MV-4-11 (cell line): ENCODE measurements at regions not wholly inside any gene's neighbourhood (a gene's known extent, or its start where the extent isn't known, plus 50 kb on each side); places are given as distances from the start of the nearest gene placed in this dataset.
"Not testable (repeated sequence)": the region's sequence is repeated elsewhere in the genome, so short reads cannot be mapped to it uniquely, and the experiment has no call there.

Experiments
- DNase-seq: peaks from one replicate; lab custom pipeline; 2025; lab: John Stamatoyannopoulos, UW

GRCh38 chr4:186979961-186980745, 256.5 kb upstream of the FAT1 start:
- DNase-seq = peak; percentile 93

GRCh38 chr4:186981161-186981560, 257.5 kb upstream of the FAT1 start:
- DNase-seq = no peak

DNA sequence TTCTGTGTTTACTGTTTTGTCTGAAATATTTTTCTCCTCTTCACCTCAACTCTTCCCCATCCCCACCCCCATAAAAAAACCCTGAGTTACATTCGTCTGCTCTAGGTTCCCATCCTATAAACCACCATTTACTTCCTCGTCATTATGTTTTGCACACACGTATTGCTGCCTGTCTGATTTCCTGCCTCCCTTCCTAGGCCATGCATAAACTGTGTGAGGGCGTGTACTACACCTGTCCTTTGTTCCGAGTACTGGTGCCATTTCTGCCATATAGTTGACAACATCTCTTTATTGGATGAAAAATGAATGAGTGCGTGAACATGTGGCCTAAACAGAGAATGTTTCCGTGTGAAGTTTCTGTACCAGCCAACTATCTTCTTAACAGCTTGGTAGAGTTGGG, 258.5 kb upstream of the FAT1 start:
- DNase-seq = no peak

DNA sequence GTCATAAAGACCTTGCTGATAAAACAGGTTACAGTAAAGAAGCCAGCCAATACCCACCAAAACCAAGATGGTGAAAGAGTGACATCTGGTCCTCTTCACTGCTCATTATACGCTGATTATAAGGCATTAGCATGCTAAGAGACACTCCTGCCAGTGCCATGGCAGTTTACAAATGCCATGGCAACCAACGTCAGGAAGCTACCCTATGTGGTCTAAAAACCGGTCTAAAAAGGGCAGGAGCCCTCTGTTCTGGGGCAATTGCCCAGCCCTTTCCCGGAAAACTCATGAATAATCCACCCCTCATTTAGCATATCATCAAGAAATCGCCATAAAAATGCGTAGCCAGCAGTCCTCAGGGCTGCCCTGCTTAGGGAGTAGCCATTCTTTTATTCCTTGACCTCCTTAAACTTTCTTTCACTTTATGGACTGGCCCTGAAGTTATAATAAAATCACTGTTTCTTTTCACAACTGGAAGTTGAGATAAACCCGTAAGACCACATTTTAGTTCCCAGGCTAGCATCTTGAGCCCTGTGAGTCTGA, 260.5 kb upstream of the FAT1 start:
- DNase-seq = no peak

DNA sequence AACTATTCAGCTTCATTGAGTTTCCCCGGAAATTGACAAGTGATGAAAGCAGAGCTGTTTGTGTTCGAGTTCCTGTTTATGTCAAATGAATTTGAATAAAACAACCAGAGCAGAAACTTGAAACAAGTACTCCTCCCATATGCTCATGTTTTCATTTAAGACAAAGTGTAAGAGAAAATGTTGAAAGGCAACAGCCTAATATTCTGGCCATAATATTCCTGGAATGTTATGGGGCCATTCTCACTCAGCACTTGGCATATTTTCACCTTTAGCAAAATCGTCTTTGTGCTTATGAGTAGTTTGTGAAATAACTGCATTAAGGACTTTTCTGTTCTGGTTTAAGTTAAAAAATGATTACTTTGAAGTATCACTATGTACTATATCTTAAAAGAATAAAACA, 276.0 kb upstream of the FAT1 start:
- DNase-seq = no peak

DNA sequence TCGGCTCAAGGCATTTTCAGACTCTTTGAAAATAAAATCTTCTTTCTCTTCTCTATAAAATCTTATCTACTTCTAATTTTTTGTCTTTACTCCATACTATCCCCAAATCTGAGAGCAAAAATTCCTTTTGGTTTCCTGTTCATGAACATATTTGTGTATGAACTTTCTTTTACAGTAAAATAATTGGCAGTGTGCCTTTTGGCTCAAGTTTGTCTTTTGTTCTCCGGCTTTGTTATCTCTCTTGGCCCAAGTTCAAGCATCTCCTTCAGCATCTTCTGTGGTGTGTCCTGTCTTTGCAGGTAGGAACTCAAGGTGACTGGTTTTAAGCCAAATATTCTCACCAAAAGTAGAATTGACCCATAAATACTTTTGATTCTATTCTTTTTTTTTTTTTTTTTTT, 276.6 kb upstream of the FAT1 start:
- no peak for DNase-seq

GRCh38 chr4:187002133-187002532, 278.5 kb upstream of the FAT1 start:
- not testable (repeated sequence) for DNase-seq

DNA sequence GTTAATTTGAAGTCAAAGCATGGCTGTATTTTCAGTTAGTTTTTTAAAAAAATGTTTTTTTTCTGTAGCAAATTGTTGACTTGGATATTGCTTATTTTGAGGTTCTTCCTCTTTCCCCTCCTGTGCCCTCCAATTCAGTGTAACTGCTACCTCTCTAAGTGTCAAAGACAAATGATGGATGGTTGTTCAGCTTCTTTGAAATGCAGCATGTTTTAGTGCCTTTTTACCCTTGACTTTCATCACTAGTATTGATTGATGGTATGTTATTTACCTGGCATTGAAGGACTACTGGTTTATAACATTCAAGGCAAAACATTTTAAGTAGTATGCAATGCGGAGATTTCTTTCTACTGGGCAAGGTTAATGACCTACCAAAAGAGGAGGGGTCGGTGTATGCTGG, 281.0 kb upstream of the FAT1 start:
- DNase-seq = no peak

GRCh38 chr4:187006189-187006618, 282.5 kb upstream of the FAT1 start:
- no peak for DNase-seq

DNA sequence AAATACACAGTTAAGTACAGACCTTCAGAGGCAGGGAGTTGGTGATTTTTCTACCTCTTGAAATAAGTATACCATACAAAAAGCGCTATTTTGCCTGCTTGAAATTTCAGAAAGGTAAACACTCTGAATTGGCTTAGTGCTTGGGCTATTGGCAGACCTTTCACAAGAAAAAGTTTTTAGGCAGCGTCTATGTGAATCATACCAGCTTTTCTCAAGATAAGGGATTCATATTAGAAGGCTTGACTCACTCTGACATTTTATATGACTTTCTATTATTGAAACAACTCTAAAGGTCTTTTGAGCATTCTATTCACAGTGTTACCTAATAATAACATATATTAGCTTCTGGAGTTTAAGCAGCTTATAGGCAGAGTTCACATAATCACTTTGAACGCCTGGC, 286.4 kb upstream of the FAT1 start:
- DNase-seq = no peak

DNA sequence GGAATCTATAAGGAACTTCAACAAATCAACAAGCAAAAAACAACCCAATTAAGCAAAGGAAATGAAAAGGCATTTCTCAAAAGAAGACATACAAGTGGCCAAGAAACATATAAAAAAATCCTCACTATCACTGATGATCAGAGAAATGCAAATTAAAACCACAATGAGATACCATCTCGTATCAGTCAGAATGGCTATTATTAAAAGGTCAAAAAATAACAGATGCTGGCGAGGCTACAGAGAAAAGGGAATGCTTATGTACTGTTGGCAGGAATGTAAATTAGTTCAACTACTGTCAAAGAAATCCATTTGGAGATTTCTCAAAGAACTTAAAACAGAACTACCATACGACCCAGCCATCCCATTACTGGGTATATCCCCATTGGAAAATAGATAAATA, 292.4 kb upstream of the FAT1 start:
- DNase-seq = no peak

GRCh38 chr4:187017147-187017546, 293.5 kb upstream of the FAT1 start:
- DNase-seq = no peak

DNA sequence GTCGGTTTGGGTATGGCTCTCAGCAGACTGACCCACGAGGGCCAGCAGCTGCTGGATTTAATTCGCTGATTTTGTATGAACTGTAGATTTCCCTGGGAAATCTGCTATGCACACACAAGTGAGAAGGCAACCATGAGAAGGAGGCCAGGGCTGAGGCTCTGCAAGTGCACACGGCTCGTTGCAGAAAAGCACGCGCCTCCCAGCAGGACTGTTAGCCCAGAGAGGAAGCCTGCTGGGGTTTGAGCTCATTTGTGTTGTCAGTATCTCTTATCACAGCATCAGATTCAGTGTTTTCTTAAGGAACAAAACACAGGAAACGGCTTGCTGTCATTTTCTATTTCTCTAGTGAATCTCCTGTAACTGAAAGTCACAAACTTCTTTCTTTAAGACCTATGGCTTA, 296.2 kb upstream of the FAT1 start:
- no peak for DNase-seq

DNA sequence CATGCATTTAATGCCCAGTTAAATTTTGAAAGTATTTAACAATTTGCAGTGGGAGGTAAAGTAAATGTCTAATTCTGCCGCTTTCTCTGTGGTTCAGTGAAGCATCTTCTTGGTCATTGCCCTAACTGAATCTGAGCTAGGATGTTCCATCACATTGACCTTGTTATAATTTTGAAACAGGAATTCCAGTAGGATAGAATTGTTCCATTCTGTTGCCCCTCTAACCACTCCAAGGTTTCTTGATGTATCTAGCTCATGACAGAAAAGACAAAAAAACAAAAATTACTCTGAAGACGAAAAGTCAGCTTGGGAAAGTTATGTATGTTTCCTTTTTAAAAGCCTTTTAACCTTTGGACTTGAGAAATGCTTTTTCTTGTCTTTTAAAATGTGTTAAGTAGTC, 297.0 kb upstream of the FAT1 start:
- DNase-seq = no peak

DNA sequence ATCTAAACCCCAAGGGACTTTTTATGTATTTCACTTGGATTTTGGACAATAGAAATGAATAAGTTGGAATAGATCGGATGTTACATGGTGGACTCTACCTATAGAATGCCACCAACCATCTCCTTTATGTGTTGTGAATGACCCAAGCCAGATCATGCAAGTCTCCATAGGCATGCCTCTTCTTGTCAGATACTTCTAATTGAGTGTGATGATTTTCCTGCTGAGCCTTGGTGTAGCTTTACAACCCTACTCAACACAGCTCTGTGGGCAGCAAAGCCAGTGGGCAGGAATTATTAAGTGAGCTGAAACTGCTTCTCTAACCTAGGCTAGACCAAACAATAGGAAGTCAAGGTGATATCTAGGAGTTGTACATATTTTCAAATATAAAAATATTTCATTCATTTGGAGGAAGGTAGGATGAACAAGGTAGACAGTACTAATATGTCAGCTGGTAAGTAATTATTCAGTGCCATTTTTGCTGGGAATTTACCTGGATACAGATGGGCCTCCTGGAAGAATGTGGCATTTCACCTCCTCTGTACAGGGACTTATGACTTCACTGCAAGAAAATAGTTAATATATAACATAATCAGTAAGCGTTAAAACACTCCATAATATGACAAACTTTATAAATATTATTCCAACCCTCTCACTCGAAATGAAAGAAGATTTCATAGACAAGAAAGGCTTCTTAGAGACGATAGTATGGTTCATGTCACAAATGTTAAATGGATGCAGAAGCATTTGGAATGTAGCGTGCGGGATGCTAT, 298.0 kb upstream of the FAT1 start:
- no peak for DNase-seq

- DNase-seq = no peak
Measured at GRCh38 chr4:187027272-187027671, 303.6 kb upstream of the FAT1 start.

- no peak for DNase-seq
Measured at GRCh38 chr4:187042251-187042650, 318.6 kb upstream of the FAT1 start.

DNA sequence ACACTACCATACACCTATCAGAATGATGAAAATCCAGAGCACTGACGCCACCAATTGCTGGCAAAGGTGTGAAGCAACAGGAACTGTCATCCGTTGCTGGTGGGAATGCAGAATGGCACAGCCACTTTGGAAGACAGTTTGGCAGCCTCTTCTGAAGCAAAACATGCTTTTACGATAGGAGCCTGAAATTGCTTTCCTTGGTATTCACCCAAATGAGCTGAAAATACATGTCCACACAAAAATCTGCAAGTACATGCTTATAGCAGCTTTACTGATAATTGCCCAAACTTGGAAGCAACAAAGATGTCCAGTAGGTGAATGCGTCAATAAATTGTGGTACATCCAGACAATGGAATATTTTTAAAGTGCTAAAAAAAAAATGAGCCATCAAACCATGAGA, 322.8 kb upstream of the FAT1 start:
- no peak for DNase-seq

GRCh38 chr4:187059021-187059420, 335.4 kb upstream of the FAT1 start:
- DNase-seq = no peak

GRCh38 chr4:187059895-187060294, 336.2 kb upstream of the FAT1 start:
- no peak for DNase-seq

GRCh38 chr4:187060551-187060950, 336.9 kb upstream of the FAT1 start:
- DNase-seq = no peak

DNA sequence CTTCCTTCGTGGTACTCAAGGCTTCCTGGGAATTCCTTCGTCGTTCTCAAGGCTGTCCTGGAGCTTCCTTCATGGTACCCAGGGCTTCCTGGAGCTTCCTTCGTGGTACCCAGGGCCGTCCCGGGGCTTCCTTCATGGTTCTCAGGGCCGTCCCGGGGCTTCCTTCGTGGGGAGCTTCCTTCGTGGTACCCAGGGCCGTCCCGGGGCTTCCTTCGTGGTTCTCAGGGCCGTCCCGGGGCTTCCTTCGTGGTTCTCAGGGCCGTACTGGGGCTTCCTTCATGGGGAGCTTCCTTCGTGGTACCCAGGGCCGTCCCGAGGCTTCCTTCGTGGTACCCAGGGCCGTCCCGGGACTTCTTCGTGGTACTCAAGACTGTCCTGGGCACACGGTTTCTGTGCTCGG, 339.6 kb upstream of the FAT1 start:
- DNase-seq = no peak

GRCh38 chr4:187064033-187064432, 340.4 kb upstream of the FAT1 start:
- no peak for DNase-seq
